ENCODE measurements at regions not wholly inside any gene's neighbourhood (a gene's known extent, or its start where the extent isn't known, plus 50 kb on each side); places are given as distances from the start of the nearest gene placed in this dataset.
"Not testable (repeated sequence)": the region's sequence is repeated elsewhere in the genome, so short reads cannot be mapped to it uniquely, and the experiment has no call there.

- no peak for DNase-seq (ENCODE audit: low read depth in 2 of 2)
- TF ChIP-seq CTCF (IDR thresholded peaks at IDR 0.05; ENCODE audit: low read depth, low read length), result no peak
- H3K4me3 ChIP-seq (replicated peaks in 1 of 2; ENCODE audit: low read depth in 2 of 2, low read length in 2 of 2), result no peak overlapping the region
Observed at GRCh38 chr9:93776873-93777272, 178.3 kb downstream of the BARX1 start.

GRCh38 chr9:93776256-93776655 lies 178.9 kb downstream of the BARX1 start:
- no peak for DNase-seq (ENCODE audit: low read depth in 2 of 2)
- no peak for TF ChIP-seq CTCF (IDR thresholded peaks at IDR 0.05; ENCODE audit: low read depth, low read length)
- no peak overlapping the region for H3K4me3 ChIP-seq (replicated peaks in 1 of 2; ENCODE audit: low read depth in 2 of 2, low read length in 2 of 2)

GRCh38 chr9:93774331-93775102 lies 180.6 kb downstream of the BARX1 start:
- DNase-seq (ENCODE audit: low read depth in 2 of 2), result peak in 1 of 2 donors; percentile 24
- no peak overlapping the region for H3K4me3 ChIP-seq (replicated peaks in 1 of 2; ENCODE audit: low read depth in 2 of 2, low read length in 2 of 2)
- no peak for TF ChIP-seq CTCF (IDR thresholded peaks at IDR 0.05; ENCODE audit: low read depth, low read length)

GRCh38 chr9:93771276-93771675 lies 183.9 kb downstream of the BARX1 start:
- no peak for TF ChIP-seq CTCF (IDR thresholded peaks at IDR 0.05; ENCODE audit: low read depth, low read length)
- no peak overlapping the region for H3K4me3 ChIP-seq (replicated peaks in 1 of 2; ENCODE audit: low read depth in 2 of 2, low read length in 2 of 2)
- DNase-seq (ENCODE audit: low read depth in 2 of 2), result no peak

- TF ChIP-seq CTCF (IDR thresholded peaks at IDR 0.05; ENCODE audit: low read depth, low read length), result no peak
- no peak for DNase-seq (ENCODE audit: low read depth in 2 of 2)
- H3K4me3 ChIP-seq (replicated peaks in 1 of 2; ENCODE audit: low read depth in 2 of 2, low read length in 2 of 2), result no peak overlapping the region
Observed at GRCh38 chr9:93761822-93762221, 185.4 kb downstream of the PHF2 start.

- no peak for DNase-seq (ENCODE audit: low read depth in 2 of 2)
- H3K4me3 ChIP-seq (replicated peaks in 1 of 2; ENCODE audit: low read depth in 2 of 2, low read length in 2 of 2), result no peak overlapping the region
- no peak for TF ChIP-seq CTCF (IDR thresholded peaks at IDR 0.05; ENCODE audit: low read depth, low read length)
Observed at GRCh38 chr9:93750045-93750444, 173.7 kb downstream of the PHF2 start.

GRCh38 chr9:93748827-93749226 lies 172.4 kb downstream of the PHF2 start:
- DNase-seq (ENCODE audit: low read depth in 2 of 2), result not testable (repeated sequence)

More at GRCh38 chr9:93748827-93749226, 172.4 kb downstream of the PHF2 start:
- not testable (repeated sequence) for H3K4me3 ChIP-seq (replicated peaks in 1 of 2; ENCODE audit: low read depth in 2 of 2, low read length in 2 of 2)
